ENCODE measurements at regions not wholly inside any gene's neighbourhood (a gene's known extent, or its start where the extent isn't known, plus 50 kb on each side); places are given as distances from the start of the nearest gene placed in this dataset.

- no peak for TF ChIP-seq CTCF (IDR thresholded peaks at IDR 0.05)
- no peak for TF ChIP-seq POLR2A (IDR thresholded peaks at IDR 0.05)
Measured at GRCh38 chr6:118719351-118720124, 68.1 kb upstream of the CEP85L start.
